Mucosa of rectum (tissue), 2 donors: ENCODE measurements at regions not wholly inside any gene's neighbourhood (a gene's known extent, or its start where the extent isn't known, plus 50 kb on each side); places are given as distances from the start of the nearest gene placed in this dataset.

Experiments used
- H3K27ac ChIP-seq, 2 donors: one replicate each; pipeline ENCODE4 v1.7.0; 2013; ENCODE audit warnings: inconsistent platforms in 2 of 2, low read depth in 2 of 2, low read length in 2 of 2
- H3K27me3 ChIP-seq, 2 donors: one replicate each; pipeline ENCODE4 v1.7.0; 2013; ENCODE audit warnings: low read length in 2 of 2; ENCODE audit not compliant: control insufficient read depth in 2 of 2, insufficient read depth in 2 of 2
- H3K36me3 ChIP-seq, 2 donors: one replicate each; pipeline ENCODE4 v1.7.0; 2013; ENCODE audit warnings: low read length in 2 of 2; ENCODE audit not compliant: control insufficient read depth in 2 of 2, insufficient read depth in 2 of 2
- H3K4me1 ChIP-seq, 2 donors: one replicate each; pipeline ENCODE4 v1.7.0; 2013; ENCODE audit warnings: low read length in 2 of 2, mild to moderate bottlenecking in 1 of 2; ENCODE audit not compliant: control insufficient read depth in 2 of 2, insufficient read depth in 2 of 2
- H3K4me3 ChIP-seq, 2 donors: one replicate each; pipeline ENCODE4 v1.7.0; 2013; ENCODE audit warnings: low read length in 2 of 2
- H3K9ac ChIP-seq, 2 donors: one replicate each; pipeline ENCODE4 v1.7.0; 2013; ENCODE audit warnings: low read length in 2 of 2, low read depth in 1 of 2, mild to moderate bottlenecking in 1 of 2
- H3K9me3 ChIP-seq, 2 donors: one replicate each; pipeline ENCODE4 v1.7.0; 2013; ENCODE audit warnings: low read length in 2 of 2; ENCODE audit not compliant: control insufficient read depth in 2 of 2
- donor health status: healthy.
- donor health status: Normal muscosa, but diverticular disease.

DNA sequence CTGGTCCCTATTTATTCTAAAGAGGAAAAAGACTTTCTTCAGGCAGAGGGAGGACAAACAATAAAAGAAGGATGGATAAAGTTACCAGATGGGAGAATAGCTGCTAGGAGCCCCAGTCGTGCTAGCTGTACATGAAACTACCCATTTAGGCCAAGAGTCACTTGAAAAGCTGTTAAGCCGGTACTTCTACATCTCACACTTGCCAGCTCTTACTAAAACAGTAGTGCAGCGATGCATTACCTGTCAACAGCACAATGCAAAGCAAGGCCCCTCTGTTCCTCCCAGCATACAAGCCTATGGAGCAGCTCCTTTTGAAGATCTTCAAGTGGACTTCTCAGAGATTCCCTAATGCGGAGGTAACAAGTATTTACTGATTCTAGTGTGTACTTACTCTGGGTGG, 1138.8 kb downstream of the ARAP2 start:
- no peak overlapping the region for H3K27ac ChIP-seq
- no peak overlapping the region for H3K4me3 ChIP-seq
- H3K4me1 ChIP-seq: no peaks in the 10 kb centered on the region
- H3K9ac ChIP-seq: no peak overlapping the region
- no peaks in the 10 kb centered on the region for H3K27me3 ChIP-seq
- H3K36me3 ChIP-seq: no peaks in the 10 kb centered on the region
- H3K9me3 ChIP-seq: peaks cover 0 to 7% of the 10 kb centered on the region in 2 donors

DNA sequence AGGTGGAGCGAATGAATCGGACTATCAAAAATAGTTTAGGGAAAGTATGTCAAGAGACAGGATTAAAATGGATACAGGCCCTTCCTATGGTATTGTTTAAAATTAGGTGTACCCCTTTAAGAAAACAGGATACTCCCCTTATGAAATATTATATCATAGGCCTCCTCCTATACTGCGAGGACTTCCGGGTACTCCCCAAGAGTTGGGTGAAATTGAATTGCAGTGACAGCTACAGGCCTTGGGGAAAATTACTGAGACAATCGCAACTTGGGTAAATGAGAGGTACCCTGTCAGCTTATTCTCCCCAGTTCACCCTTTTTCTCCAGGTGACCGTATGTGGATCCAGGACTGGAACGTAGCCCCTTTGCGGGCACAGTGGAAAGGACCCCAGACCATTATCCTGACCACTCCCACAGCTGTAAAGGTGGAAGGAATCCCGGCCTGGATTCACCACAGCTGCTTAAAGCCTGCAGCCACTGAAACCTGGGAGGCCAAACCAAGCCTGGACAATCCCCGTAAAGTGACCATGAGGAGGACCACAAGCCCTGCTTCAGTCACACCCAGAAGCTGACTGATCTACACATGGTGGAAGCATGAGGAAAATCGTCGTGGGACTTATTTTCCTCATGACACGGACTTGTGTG, 1138.1 kb downstream of the ARAP2 start:
- H3K27ac ChIP-seq: no peak overlapping the region
- H3K4me1 ChIP-seq: no peaks in the 10 kb centered on the region
- peaks cover 0 to 3% of the 10 kb centered on the region in 2 donors for H3K9me3 ChIP-seq
- H3K9ac ChIP-seq: no peak overlapping the region
- no peaks in the 10 kb centered on the region for H3K36me3 ChIP-seq
- no peak overlapping the region for H3K4me3 ChIP-seq
- no peaks in the 10 kb centered on the region for H3K27me3 ChIP-seq

DNA sequence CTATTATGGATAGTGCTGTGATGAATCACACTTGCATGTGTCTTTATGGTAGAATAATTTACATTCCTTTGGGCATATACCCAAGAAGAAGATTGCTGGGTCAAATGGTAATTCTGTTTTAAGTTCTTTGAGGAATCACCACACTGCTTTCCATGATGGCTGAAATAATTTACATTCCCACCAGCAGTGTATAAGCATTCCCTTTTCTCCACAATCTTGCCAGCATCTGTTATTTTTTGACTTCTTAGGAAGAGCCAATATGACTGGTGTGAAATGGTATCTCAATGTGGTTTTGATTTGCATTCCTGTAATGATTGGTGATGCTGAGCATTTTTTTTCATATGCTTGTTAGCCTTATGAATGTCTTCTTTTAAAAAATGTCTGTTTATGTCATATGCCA, 1120.2 kb downstream of the ARAP2 start:
- H3K27ac ChIP-seq: no peak overlapping the region
- H3K36me3 ChIP-seq: no peaks in the 10 kb centered on the region
- no peaks in the 10 kb centered on the region for H3K27me3 ChIP-seq
- no peaks in the 10 kb centered on the region for H3K9me3 ChIP-seq
- H3K4me1 ChIP-seq: no peaks in the 10 kb centered on the region
- no peak overlapping the region for H3K4me3 ChIP-seq
- no peak overlapping the region for H3K9ac ChIP-seq

GRCh38 chr4:35125995-35126712, 1118.2 kb downstream of the ARAP2 start:
- no peak overlapping the region for H3K27ac ChIP-seq
- no peak overlapping the region for H3K9ac ChIP-seq
- no peak overlapping the region for H3K4me3 ChIP-seq
- no peaks in the 10 kb centered on the region for H3K9me3 ChIP-seq
- no peaks in the 10 kb centered on the region for H3K4me1 ChIP-seq
- H3K27me3 ChIP-seq: no peaks in the 10 kb centered on the region
- no peaks in the 10 kb centered on the region for H3K36me3 ChIP-seq

- no peak overlapping the region for H3K9ac ChIP-seq
- no peak overlapping the region for H3K4me3 ChIP-seq
These were observed 1105.9 kb downstream of the ARAP2 start for GRCh38 chr4:35138449-35138848.

GRCh38 chr4:35147761-35148160, 1096.6 kb downstream of the ARAP2 start:
- H3K36me3 ChIP-seq: no peaks in the 10 kb centered on the region
- H3K27ac ChIP-seq: no peak overlapping the region
- no peaks in the 10 kb centered on the region for H3K27me3 ChIP-seq
- no peak overlapping the region for H3K9ac ChIP-seq
- no peaks in the 10 kb centered on the region for H3K9me3 ChIP-seq
- H3K4me3 ChIP-seq: no peak overlapping the region
- no peaks in the 10 kb centered on the region for H3K4me1 ChIP-seq

More at GRCh38 chr4:35138449-35138848, 1105.9 kb downstream of the ARAP2 start:
- no peaks in the 10 kb centered on the region for H3K9me3 ChIP-seq
- no peaks in the 10 kb centered on the region for H3K36me3 ChIP-seq
- H3K27ac ChIP-seq: no peak overlapping the region
- no peaks in the 10 kb centered on the region for H3K4me1 ChIP-seq
- no peaks in the 10 kb centered on the region for H3K27me3 ChIP-seq

GRCh38 chr4:35151816-35152572, 1092.3 kb downstream of the ARAP2 start:
- Histone ChIP-seq H3K9ac (no peak overlapping the region), H3K27me3 (no peaks in the 10 kb centered on the region), H3K4me1 (no peaks in the 10 kb centered on the region), H3K4me3 (no peak overlapping the region), H3K9me3 (peaks cover 0 to 2% of the 10 kb centered on the region in 2 donors), H3K27ac (no peak overlapping the region), H3K36me3 (no peaks in the 10 kb centered on the region)

DNA sequence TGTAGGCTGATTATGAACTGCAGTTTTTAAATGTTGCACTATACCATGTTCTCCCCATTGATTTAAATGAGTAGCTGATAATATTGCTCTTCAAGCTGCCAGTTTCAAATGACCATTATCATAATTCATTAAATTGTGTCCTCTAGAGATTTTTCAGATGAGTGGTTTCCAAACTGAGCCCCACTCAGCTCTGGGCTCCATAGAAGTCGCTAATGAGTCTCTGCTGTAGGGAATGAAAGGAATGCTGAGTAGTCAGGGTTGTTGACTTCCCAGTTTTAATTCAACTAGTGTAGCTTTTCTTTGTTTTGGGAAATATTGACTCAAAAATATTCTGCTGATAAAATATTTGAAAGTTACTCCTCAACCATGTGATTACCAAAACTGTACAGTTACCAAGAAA, 1081.1 kb downstream of the ARAP2 start:
- H3K9me3 ChIP-seq: no peaks in the 10 kb centered on the region
- no peaks in the 10 kb centered on the region for H3K27me3 ChIP-seq
- H3K4me3 ChIP-seq: no peak overlapping the region
- no peaks in the 10 kb centered on the region for H3K4me1 ChIP-seq
- H3K9ac ChIP-seq: no peak overlapping the region
- H3K36me3 ChIP-seq: no peaks in the 10 kb centered on the region
- no peak overlapping the region for H3K27ac ChIP-seq

DNA sequence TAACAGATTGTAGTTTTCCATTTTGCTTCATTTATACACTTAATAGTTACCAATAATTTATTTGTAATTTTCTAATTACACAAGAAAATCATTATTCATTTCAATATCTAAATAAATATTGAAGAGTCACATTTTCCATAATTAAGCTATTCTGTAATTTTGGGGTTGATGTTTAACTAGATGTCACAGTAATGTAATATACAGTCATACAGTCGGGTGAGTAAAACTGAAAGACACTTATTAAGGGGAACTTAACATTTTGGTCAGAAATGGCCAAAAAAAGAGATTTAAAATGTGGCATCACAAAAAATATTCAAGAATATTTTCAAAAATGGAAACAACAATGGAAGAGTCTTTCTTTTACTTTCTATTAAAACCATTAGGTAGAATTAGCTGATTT, 1080.3 kb downstream of the ARAP2 start:
- no peak overlapping the region for H3K27ac ChIP-seq
- no peak overlapping the region for H3K9ac ChIP-seq
- H3K4me1 ChIP-seq: no peaks in the 10 kb centered on the region
- no peak overlapping the region for H3K4me3 ChIP-seq
- peaks cover 0 to under 1% of the 10 kb centered on the region in 2 donors for H3K9me3 ChIP-seq
- no peaks in the 10 kb centered on the region for H3K36me3 ChIP-seq
- H3K27me3 ChIP-seq: no peaks in the 10 kb centered on the region

DNA sequence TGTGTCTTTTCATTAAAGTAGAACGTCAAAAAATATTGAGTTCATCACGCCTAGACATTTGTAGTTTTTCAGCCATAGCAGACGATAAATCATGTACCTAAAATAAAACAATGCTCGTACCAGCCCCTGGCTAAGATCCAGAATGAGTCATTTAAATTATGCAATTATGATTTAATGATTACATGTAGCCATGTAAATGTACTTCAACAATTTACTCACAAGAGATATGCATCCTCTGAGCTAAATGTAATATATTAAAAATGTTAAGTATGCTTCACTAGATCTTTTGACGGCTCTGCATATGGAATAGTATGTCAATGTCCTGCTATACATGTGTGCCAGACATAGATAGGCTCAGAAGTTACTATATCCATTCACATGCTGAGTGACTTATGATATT, 1077.8 kb downstream of the ARAP2 start:
- Histone ChIP-seq H3K36me3 (no peaks in the 10 kb centered on the region), H3K27me3 (no peaks in the 10 kb centered on the region), H3K9me3 (peaks cover 0 to 2% of the 10 kb centered on the region in 2 donors), H3K4me3 (no peak overlapping the region), H3K27ac (no peak overlapping the region), H3K4me1 (no peaks in the 10 kb centered on the region), H3K9ac (no peak overlapping the region)
